IPS-18c (cell line): ENCODE measurements at regions not wholly inside any gene's neighbourhood (a gene's known extent, or its start where the extent isn't known, plus 50 kb on each side); places are given as distances from the start of the nearest gene placed in this dataset.
"Not testable (repeated sequence)": the region's sequence is repeated elsewhere in the genome, so short reads cannot be mapped to it uniquely, and the experiment has no call there.

Source experiments
- H3K4me3 ChIP-seq: 2 replicates; pipeline ENCODE4 v1.7.0; 2013; ENCODE audit warnings: low read depth, mild to moderate bottlenecking, low read length, moderate library complexity; ENCODE audit not compliant: insufficient read depth
- H3K9me3 ChIP-seq: one replicate; pipeline ENCODE4 v1.6.1; 2013; ENCODE audit warnings: mild to moderate bottlenecking, low read length, moderate library complexity; ENCODE audit not compliant: control insufficient read depth, insufficient read depth

DNA sequence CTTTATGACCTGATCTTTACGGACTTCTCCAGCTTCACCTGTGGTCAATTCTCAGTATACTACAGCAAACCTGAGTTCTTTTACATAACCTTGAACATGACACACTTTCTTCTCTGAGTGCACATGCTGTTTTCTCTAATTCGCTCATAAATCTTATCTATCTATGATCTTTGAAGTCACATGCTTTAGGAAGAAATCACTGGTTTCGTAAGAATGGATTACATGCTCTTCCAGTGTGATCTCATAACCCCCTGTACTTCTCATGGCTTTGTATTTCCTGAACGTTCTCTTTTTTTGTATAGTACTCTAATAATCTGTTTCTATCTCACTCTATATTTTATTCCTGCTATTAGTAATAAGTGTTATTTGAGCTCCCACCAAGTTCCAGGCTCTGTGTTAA, 1165.2 kb downstream of the TBL1XR1 start:
- H3K9me3 ChIP-seq: no peaks in the 10 kb centered on the region
- H3K4me3 ChIP-seq: no peak overlapping the region

DNA sequence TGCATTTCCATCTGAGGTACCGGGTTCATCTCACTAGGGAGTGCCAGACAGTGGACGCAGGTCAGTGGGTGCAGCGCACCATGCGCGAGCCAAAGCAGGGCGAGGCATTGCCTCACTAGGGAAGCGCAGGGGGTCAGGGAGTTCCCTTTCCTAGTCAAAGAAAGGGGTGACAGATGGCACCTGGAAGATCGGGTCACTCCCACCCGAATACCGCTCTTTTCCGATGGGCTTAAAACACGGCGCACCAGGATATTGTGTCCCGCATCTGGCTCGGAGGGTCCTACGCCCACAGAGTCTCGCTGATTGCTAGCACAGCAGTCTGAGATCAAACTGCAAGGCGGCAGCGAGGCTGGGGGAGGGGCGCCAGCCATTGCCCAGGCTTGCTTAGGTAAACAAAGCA, 1157.1 kb downstream of the NAALADL2 start:
- H3K9me3 ChIP-seq, H3K4me3 ChIP-seq: not testable (repeated sequence)

DNA sequence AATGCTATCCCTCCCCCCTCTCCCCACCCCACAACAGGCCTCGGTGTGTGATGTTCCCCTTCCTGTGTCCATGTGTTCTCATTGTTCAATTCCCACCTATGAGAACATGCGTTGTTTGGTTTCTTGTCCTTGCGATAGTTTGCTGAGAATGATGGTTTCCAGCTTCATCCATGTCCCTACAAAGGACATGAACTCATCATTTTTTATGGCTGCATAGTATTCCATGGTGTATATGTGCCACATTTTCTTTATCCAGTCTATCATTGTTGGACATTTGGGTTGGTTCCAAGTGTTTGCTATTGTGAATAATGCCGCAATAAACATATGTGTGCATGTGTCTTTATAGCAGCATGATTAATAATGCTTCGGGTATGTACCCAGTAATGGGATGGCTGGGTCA, 1156.1 kb downstream of the NAALADL2 start:
- H3K4me3 ChIP-seq, H3K9me3 ChIP-seq: not testable (repeated sequence)

DNA sequence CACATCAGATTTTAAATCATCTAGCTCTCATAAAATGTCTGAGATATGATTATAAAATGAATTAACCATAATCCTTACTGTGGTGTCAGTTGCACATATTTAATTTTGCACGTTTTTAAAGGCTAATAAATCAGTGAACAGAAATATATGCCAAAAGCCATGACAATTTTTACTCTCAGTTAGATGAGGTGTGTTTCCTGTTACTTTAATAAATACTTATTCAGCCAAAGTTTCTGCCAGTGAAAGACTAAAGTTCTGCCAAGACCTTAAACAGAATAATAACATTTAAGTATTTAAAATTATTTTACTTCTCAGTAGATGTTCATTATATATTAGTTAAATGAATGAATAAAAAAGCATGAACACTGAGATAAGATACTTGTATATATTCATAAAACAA, 1150.1 kb downstream of the NAALADL2 start:
- H3K9me3 ChIP-seq: no peaks in the 10 kb centered on the region
- H3K4me3 ChIP-seq: no peak overlapping the region

DNA sequence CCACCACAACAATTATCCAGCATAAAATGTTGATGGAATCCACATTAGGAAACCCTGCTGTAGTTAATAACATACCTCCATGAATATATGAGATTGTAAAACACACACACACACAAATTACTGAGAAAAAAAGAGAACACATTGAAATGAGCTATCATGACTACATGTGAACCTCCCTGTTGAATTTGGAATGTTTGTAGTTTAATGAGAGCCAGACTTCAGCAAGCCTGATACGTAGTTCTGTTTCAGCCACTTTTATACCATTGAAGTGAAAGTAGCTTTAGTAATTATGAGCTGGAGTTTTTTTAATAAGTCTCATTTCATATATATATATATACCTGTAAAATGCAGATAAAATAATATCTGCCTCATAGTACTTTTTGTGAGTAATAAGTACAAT, 1146.4 kb downstream of the NAALADL2 start:
- Histone ChIP-seq H3K9me3 (no peaks in the 10 kb centered on the region), H3K4me3 (no peak overlapping the region)

DNA sequence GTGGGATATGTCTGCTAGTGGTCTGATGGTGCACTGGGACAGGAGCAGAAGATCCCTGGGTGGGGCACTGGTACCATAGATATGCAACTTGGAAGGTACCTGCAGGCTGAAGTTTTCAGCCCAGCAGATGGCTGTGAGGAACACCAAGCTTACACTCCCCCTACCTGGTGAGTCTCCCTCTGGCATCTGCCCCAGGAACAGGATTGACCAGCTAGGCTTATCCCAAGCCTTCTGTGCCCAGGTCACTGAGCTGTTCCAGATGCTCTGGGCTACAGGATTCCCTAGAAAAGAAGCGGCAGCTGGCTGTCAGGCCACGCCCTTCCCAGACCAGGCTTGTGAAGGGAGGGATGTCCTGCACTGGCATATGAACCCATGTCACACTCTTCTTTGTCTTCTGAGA, 1130.0 kb downstream of the NAALADL2 start:
- H3K9me3 ChIP-seq: no peaks in the 10 kb centered on the region
- no peak overlapping the region for H3K4me3 ChIP-seq

DNA sequence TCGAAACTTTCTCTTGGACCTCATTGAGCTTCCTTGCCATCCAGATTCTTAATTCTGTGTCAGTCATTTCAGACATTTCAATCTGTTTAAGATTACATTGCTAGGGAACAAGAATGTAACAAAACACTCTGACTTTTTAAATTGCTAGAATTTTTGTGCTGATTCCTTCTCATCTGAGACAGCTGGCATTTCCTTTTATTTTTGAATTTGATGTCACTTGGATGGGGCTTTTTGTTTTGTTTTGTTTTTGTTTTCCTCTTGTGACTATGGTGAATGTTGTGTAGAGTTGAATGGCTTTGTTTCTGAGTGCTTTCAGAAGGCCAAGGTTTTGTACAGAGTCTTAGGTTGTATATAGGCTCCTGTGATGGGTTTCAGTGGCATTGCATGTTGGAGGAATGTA, 1129.3 kb downstream of the NAALADL2 start:
- Histone ChIP-seq H3K9me3 (no peaks in the 10 kb centered on the region), H3K4me3 (no peak overlapping the region)

DNA sequence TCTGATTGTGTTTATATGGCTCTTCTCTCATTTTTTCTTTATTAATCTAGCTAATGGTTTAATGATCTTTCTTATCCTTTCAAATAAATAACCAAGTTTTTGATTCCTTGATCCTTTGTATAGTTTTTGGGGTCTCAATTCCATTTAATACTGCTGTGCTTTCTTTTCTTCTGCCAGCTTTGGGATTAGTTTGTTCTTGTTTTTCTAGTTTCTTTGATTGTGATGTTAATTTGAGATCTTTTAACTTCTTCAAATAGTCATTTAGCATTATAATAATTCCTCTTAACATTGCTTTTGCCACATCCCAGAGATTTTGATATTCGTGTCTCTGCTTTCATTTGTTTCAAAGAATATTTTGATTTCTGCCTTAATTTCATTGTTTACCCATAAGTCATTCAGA, 1126.6 kb downstream of the NAALADL2 start:
- no peak overlapping the region for H3K4me3 ChIP-seq

DNA sequence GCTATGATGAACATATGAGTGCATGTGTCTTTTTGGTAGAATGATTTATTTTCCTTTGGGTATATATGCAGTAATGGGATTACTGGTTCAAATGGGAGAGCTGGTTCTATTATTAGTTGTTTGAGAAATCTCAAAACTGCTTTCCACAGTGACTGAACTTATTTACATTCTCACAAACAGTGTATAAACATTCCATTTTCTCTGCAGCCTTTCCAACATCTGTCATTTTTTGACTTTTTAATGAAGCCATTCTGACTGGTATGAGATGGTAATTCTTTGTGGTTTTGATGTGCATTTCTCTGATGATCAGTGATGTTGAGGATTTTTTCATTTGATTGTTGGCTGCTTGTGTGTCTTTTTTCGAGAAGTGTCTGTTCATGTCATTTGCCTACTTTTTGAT, 1124.2 kb downstream of the NAALADL2 start:
- no peaks in the 10 kb centered on the region for H3K9me3 ChIP-seq
- no peak overlapping the region for H3K4me3 ChIP-seq

More for the DNA sequence above, 1126.6 kb downstream of the NAALADL2 start:
- no peaks in the 10 kb centered on the region for H3K9me3 ChIP-seq

DNA sequence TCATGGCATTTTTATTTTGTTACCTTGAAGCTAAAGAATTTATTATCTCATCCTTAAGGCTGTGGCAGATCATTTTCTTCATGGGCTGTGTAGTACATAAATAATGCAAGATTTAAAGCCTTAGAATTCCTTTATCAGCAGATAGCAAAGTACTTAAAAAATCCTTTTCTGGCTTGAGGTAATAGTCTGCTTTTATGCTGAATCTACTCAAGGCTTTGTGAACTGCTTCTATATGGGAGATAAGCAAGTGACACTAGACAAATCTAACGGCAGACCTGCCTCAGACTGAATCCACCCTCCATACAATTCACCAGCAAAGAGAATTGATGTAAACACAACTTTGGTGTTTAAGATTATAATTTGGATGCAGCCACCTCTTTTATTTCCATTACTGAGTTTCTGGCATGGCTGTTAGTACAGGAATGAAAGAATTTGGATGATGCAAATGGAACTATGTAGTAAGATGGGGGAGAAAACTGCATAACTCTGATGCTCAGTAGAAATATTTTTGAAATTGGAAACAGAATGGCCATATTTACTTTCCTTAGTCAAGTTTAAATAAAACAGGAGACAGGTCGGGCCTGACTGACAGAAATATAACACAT, 1121.5 kb downstream of the NAALADL2 start:
- Histone ChIP-seq H3K9me3 (no peaks in the 10 kb centered on the region), H3K4me3 (no peak overlapping the region)

DNA sequence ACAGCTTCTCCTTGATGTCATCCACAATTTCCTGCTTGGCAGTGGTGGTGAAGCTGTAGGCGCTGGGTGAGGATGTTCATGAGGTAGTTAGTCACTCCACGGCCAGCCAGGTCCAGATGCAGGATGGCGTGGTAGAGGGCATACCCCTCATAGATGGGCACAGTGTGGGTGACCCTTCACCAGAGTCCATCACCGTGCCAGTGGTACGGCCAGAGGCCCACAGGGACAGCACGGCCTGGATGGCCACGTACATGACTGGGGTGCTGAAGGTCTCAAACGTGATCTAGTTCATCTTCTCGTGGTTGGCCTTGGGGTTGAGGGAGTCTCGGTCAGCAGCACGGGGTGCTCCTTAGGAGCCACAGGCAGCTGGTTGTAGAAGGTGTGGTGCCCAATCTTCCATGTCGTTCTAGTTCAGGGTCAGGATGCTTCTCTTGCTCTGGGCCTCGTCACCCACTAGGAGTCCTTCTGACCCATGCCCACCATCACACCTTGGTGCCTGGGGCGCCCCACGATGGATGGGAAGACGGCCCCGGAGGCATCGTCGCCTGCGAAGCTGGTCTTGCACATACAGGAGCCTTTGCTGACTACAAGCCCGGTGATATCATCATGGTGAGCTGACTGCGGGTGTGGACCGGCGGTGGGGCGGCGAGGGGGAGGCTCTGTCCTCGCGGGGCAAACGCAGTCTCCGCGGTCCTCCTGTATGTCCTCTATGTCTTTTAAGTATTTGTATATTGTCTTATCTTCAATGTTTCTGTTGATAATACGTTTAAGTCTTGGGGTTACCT, 1119.0 kb downstream of the NAALADL2 start:
- no peak overlapping the region for H3K4me3 ChIP-seq
- H3K9me3 ChIP-seq: no peaks in the 10 kb centered on the region

DNA sequence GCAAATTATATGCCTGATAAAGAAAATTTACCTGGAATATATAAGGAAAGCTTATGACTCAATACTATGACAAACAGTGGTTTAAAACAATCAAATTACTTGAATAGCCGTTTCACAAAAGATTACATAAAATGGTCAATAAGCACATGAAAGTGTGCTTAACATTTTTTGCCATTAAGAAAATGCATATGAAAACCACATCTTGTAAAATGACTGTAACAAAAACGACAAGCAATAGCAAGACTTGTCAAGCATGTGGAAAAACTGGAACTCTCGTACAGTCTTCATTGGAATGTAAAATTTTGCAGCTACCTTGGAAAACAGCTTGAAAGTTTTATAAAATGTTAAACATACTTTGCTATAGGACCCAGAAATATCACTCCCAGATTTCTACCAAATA, 1110.3 kb downstream of the NAALADL2 start:
- Histone ChIP-seq H3K9me3 (no peaks in the 10 kb centered on the region), H3K4me3 (no peak overlapping the region)

DNA sequence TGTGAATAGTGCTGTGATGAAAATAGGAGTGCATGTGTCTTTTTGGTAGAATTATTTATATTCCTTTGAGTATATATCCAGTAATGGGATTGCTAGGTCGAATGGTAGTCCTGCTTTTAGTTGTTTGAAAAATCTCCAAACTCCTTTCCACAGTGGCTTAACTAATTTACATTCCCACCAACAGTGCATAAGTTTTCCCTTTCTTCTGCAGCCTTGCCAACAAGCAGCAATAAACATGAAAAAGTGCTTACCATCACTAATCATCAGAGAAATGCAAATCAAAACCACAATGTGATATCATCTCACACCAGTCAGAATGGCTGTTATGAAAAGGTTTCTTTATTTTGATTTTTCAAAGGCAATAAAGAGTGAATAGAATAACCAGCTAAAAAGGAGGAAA, 1105.9 kb downstream of the NAALADL2 start:
- Histone ChIP-seq H3K9me3 (no peaks in the 10 kb centered on the region), H3K4me3 (no peak overlapping the region)

DNA sequence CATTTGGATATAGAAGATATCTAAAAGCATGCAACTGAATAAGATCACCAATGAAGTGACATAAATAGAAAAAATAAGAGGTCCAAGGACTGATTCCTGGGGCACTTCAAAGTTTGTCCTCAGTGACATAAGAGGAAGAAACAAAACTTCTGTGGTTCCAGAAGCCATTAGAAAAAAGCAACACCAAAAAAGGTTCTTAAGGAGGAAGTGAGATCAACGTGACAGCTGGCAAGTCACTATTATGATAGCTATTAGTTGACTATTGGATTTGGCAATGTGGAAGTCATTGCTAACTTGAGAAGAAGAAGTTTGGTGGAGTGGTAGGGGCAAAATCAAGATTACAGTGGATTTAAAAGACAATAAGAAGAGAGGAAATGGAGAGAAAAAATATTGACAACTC, 1098.3 kb downstream of the NAALADL2 start:
- no peaks in the 10 kb centered on the region for H3K9me3 ChIP-seq
- H3K4me3 ChIP-seq: no peak overlapping the region

DNA sequence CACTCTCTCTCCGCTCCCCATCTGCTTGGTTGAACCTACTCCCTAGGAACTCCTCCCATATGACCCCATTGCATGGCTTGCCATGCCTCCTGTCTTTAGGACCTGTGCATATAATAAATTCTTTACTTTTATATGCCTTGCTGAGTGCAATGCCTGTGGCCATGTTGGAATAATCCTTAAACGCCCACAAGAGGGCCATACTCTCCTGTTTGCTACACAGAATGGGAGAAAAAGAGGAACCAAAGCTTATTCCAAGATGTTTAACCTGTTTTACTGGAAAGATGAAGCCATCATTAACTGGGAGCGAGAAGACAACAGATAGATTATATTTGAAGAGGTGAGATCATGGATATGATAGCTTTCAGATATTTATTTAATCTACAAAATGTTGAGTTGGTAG, 1097.8 kb downstream of the NAALADL2 start:
- Histone ChIP-seq H3K4me3 (no peak overlapping the region), H3K9me3 (no peaks in the 10 kb centered on the region)

DNA sequence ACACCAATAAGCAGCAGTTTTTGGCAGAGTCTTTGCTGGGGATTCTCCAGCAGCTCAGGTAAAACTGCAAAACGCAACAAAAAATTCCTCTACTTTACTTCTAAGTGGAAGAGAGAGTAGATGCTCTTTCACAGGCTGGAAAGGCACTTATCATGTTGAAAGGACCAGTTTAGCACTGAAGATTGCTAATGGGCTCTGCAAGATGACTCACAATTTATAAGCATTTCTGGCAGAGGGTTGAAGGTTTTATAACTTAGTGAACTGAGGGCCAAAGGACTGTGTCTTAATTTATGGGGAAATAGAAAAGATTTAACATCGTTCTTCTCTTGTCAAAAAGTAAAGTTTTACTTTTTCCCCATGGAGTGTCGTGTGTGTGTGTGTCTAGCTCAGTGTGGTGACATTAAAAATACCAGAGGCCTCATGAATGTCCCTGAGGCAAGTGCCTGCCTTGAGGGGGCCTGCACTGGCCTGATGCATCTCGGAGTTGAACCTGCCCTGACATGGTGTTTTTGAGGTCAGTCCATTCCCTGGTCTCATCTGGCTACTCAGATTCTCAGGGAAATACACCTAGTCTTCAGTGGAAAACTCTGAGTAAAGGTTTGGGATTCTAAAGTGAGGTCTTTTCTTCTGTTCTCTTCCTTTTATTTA, 1092.0 kb downstream of the NAALADL2 start:
- Histone ChIP-seq H3K9me3 (no peaks in the 10 kb centered on the region), H3K4me3 (no peak overlapping the region)

DNA sequence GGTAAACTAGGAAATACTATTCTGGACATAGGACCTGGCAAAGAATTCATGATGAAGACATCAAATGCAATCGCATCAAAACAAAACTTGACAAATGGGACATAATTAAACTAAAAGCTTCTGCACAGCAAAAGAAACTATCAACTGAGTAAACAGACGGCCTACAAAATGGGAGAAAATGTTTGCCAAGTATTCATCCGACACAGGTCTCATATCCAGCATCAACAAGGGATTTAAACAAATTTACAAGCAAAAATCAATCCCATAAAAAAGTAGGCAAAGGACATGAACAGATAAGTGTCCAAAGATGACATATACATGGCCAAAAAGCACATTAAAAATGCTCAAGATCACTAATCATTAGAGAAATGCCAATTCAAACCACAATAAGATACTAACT, 1088.9 kb downstream of the NAALADL2 start:
- Histone ChIP-seq H3K9me3 (no peaks in the 10 kb centered on the region), H3K4me3 (no peak overlapping the region)

DNA sequence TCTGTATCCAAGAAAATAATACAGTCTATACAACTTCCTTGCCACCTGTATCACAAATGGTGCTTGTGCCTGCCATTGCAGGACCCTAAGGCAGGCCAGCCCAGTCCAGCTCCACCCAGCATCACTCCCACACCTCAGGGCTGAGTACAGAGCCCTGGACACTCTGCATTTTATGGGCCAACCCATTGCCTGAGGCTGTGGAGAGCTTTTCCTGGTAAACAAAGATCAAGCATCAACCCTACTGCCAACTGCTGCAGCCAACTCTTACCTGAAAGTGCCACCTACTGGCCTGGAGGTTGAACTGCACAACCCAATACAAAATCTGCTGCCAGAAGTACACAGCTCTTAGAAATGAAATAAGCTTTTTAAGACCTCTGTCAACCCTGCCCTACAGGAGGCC, 1082.2 kb downstream of the NAALADL2 start:
- peaks cover 5% of the 10 kb centered on the region for H3K9me3 ChIP-seq
- no peak overlapping the region for H3K4me3 ChIP-seq
